PC-9 (cell line): ENCODE measurements at regions not wholly inside any gene's neighbourhood (a gene's known extent, or its start where the extent isn't known, plus 50 kb on each side); places are given as distances from the start of the nearest gene placed in this dataset.

Experiments
- CTCF ChIP-seq: fragments of 200-600 bp; sonication (generic); conservative IDR thresholded peaks from 2 replicates; pipeline ENCODE4 v1.6.1; 2017; ENCODE audit warnings: mixed run types, antibody characterized with exemption, mild to moderate bottlenecking, moderate library complexity
- EZH2 ChIP-seq: fragments of 200-600 bp; sonication (generic); IDR thresholded peaks from 2 replicates; pipeline ENCODE4 v1.8.0; 2017; ENCODE audit warnings: antibody characterized with exemption, low read depth

- no peak for TF ChIP-seq CTCF
- TF ChIP-seq EZH2 = no peak
Measured at GRCh38 chr1:213702703-213703102, 285.1 kb upstream of the PROX1 start.
